ENCODE measurements at regions not wholly inside any gene's neighbourhood (a gene's known extent, or its start where the extent isn't known, plus 50 kb on each side); places are given as distances from the start of the nearest gene placed in this dataset.
A peak's percentile ranks its signal among the peaks of the same experiment; 100 is the strongest.
"Not testable (repeated sequence)": the region's sequence is repeated elsewhere in the genome, so short reads cannot be mapped to it uniquely, and the experiment has no call there.

DNA sequence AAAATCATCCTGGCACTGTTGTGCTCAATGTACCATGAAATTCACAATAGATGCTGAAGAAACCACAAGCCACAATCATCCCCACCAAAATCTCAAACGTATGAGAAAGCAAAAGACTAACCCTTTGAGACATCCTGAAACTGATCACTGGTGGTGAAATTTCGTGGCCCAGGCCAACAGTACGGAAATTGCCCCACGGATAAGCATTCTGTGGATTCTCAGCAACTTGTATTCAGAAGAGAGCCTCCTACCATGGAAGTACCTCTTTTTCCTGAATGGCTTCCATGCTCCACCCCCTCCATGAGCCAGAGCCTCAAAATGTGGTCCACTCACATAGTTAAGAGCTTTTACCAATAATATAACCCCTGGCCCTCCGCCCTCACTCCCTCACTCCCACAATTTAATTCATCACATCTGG lies 163.9 kb upstream of the AUTS2 start:
- peak; percentile 50 for DNase-seq

DNA sequence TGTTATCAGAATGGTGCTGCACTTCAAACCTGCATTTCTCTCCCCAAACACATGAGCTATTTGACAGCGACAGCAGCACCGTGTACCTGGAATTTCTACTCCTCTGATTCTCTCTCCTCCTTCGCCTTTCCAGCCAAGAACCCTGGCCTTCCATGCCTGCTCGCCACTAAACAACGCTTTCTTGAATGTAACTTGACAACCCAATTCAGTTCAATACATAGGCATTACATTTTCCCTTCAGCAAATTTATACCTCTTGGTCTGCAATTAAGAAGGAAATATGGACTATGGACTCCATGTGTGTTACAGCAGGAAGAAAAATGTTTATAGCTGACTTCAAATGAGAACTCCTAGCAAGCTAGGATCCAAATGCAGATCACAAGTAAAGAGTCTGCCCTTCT lies 162.6 kb upstream of the AUTS2 start:
- DNase-seq, result no peak

DNA sequence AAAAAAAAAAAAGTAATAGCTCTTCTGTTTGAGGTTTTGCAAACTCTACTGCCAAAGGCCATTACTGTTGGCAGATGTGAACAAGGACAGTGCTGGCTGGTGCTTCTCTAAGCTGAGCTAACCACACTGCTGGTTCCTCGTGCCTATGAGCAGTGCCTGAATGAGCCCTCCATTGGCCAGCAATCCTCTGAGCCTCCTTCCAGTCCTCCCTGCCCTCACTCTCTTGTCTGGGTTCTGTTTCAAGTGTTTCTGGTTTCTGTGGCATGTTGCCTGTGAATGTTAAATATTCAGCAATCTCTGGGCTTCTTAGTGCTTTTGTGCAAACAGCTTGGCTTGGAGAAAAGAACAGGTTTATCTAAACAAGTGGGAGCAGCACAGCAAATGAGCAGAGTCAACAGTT lies 161.3 kb upstream of the AUTS2 start:
- DNase-seq, result no peak

GRCh38 chr7:69438584-69439412 lies 159.5 kb upstream of the AUTS2 start:
- DNase-seq, result peak; percentile 84

DNA sequence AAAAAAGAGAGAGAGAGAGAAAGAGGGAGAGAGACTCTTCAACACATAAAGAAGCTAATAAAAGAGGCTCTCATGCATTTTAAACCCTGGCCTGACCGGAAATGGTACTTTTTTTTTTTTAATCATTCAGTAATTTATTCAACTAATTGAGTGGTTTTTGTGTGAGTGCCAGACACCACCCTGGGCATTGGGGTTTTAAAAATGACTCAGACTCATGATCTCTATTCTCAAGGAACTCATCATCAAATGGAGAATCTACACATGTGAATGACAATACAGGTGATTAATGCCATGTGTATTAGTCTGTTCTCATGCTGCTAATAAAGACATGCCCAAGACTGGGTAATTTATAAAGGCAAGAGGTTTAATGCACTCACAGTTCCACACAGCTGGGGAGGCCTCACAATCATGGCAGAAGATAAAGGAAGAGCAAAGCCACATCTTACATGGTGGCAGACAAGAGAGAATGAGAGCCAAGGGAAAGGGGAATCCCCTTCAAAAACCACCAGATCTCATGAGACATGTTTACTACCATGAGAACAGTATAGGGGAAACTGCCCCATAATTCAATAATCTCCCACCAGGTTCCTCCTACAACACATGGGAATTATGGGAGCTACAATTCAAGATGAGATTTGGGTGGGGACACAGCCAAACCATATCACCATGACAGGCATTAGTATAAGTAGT lies 158.5 kb upstream of the AUTS2 start:
- DNase-seq, result no peak

DNA sequence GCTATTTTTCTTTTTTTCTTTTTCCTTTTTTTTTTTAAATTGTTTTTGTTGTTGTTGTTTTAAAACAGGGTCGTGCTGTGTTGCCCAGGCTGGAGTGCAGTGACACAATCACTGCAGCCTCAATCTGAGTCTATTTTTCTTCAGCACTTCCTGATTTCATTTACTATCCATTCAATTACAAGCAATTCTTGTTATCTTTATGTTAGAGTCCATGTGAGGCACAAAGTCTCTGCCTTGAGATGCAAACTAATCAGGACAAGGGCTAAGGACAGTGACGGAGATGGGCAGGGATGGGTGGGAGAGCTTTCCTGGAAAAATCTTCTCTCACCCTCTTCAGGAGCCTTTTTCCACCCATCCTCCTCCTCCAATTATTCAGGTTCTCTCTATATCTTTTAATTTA lies 157.3 kb upstream of the AUTS2 start:
- no peak for DNase-seq

- no peak for DNase-seq
These were observed 155.1 kb upstream of the AUTS2 start for GRCh38 chr7:69443136-69443535.

- no peak for DNase-seq
These were observed 152.7 kb upstream of the AUTS2 start for GRCh38 chr7:69445541-69445940.

GRCh38 chr7:69446213-69446612 lies 152.1 kb upstream of the AUTS2 start:
- DNase-seq, result not testable (repeated sequence)

- DNase-seq, result peak; percentile 61
These were observed 150.2 kb upstream of the AUTS2 start for GRCh38 chr7:69448071-69448470.

- no peak for DNase-seq
These were observed 147.8 kb upstream of the AUTS2 start for GRCh38 chr7:69450456-69450855.

DNA sequence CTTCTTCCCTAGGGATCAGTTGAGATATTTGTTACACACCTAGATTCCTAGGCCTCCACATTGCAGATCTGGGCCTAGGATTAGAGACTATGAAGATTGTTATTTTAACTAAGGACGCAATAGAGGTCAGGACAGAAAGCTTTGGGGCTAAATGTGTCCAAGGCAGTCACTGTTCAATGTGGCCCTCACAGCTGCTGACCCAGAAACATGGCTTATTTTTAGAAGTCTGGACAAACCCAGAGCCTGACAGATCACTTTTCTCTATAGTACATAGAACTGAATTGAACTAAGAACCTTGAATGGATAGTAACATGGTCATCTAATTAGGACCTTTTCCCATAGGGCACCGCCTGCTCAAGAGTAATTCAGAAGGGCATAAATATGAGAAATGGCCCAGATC lies 146.6 kb upstream of the AUTS2 start:
- DNase-seq, result no peak

DNA sequence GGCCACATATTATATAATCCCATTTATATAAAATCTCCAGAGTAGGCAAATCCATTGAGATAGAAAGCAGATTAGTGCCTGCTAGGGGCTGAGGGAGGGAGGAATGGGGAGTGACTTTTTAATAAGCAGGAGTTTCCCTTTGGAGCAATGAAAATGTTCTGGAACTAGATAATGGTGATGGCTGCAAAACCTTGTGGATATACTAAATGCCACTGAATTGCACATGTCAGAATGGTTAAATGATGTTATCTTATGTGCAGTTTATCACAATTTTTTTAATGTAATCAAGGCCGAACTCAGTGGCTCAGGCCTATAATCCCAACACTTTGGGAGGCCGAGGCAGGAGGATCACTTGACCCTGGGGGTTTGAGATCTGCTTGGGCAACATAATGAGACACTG lies 145.5 kb upstream of the AUTS2 start:
- DNase-seq, result no peak

- DNase-seq, result peak; percentile 84
These were observed 140.4 kb upstream of the AUTS2 start for GRCh38 chr7:69457595-69458504.

GRCh38 chr7:69464035-69464434 lies 134.2 kb upstream of the AUTS2 start:
- DNase-seq, result no peak

DNA sequence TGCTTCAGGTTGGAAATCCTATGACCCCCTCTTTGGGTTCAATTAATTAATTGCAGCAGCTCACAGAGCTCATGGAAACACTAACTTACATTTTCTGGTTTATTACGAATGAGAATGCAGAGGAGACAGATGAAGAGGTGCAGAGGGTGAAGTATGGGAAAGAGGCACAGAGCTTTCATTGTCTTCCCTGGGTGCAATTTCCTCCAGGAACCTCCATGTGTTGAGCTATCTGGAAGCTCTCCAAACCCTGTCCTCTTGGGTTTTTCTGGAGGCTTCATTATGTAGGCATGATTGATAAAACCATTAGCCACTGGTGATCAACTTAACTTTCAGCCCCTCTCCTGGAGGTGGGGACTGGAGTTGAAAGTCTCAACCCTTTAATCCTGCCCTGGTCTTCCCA lies 133.0 kb upstream of the AUTS2 start:
- DNase-seq, result no peak

DNA sequence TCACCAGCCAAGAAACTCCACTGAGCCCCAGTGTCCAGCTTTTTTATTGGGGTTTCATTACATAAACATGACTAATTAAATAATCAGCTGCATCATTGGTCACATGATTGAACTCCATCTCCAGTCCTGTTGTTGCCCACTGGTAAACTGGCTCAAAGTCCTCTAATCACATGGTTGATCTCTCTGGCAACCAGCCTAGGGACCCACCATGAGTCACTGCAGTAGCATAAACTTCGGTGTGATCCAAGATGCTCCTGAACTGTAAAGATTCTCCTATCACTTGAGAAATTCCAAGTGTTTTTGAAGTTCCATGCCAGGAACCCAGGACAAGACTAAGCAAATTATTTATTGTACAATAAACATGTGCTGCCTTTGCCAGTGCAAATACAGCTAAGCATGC lies 130.4 kb upstream of the AUTS2 start:
- DNase-seq, result no peak

GRCh38 chr7:69476416-69476815 lies 121.9 kb upstream of the AUTS2 start:
- DNase-seq, result no peak

DNA sequence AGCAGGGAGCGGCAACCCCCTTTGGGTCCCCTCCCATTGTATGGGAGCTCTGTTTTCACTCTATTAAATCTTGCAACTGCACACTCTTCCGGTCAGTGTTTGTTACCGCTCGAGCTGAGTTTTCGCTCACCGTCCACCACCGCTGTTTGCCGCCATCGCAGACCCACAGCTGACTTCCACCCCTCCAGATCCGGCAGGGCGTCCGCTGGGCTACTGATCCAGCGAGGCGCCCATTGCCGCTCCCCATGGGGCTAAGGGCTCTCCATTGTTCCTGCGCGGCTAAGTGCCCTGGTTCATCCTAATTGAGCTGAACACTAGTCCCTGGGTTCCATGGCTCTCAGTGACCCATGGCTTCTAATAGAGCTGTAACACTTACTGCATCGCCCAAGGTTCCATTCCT lies 115.6 kb upstream of the AUTS2 start:
- DNase-seq, result no peak

GRCh38 chr7:69489533-69489932 lies 108.7 kb upstream of the AUTS2 start:
- DNase-seq, result no peak

- no peak for DNase-seq
These were observed 99.6 kb upstream of the AUTS2 start for GRCh38 chr7:69498671-69499070.

DNA sequence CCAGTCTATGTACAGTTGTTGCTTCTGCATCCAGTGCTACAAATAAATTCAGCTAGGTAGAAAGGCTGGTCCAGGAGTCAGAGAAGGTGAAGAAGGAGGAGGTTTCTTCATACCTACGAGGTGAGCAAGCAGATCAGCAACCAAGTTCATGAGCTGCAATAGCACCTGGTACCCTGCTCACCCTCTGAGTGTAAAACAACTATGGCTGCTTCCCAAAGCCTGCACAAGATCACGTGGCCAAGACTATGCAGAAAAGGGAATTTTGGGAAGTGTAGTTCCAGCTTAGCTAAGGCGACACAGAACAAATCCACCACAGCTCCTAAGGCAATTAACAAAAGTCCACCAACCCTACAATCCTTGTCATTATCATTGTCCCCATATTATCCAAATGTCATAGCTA lies 95.9 kb upstream of the AUTS2 start:
- DNase-seq, result no peak

GRCh38 chr7:69504733-69505420 lies 93.4 kb upstream of the AUTS2 start:
- DNase-seq, result no peak
